ENCODE measurements at regions not wholly inside any gene's neighbourhood (a gene's known extent, or its start where the extent isn't known, plus 50 kb on each side); places are given as distances from the start of the nearest gene placed in this dataset.

DNA sequence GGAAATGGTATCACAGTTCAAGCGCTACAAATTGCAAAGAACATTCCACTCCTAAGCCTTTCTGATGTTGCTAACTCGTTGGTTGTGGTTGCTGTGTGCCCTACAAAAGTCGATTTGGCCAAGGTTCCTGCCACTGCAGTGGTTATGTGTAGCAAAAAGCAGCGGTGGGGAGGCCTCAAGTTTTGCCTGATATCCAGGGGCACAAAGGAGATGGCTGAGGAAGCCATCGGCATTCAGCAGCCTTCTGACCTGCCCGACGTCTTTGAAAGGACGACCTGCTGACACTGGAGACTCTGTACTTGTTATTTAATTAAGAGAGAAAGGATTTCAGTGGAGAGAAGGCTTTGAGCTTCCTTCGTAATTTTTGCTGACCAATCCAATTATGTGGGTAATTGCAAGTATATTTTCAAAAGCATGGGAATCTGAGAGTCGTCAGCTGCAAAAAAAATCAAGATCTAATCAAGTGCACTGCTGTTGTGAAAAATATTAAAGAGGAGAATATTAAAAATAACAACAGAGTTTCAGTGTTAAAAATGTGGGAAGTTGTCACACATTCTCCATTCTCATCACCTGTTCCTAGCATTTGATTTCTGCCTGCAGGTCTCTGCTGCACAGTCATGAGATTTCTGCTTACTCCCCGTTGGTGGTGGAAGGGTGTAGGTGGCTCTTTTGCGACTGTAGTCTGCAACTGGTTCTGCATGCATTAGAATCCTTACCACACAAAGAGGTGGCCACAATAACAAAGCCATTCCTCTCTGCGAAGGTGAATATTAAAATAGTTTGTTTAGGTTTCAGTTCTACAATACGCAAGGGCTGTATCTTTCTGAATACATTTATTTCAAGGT is 319.2 kb downstream of the IRX2 start:
- no peak for DNase-seq

DNA sequence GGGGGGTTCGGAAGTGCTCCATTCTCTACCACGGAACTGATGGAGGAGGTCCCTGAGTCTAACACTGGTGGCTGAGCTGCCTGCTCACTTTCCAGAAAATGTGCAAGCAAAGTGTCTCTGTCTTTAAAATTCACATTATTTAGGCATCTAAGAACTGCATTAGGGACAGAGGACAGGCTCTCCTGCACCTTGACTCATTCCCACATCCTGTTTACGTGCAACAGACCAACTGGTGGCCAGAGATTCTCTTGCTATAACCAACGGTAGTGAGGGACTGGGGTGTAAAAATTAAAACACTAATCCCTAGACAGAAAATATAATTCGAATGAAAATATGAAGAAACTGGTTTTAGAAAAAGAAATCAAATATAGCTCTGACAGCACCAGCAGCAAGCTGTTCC is 320.9 kb downstream of the IRX2 start:
- no peak for DNase-seq

GRCh38 chr5:2427983-2428382 is 323.5 kb downstream of the IRX2 start:
- DNase-seq = no peak

DNA sequence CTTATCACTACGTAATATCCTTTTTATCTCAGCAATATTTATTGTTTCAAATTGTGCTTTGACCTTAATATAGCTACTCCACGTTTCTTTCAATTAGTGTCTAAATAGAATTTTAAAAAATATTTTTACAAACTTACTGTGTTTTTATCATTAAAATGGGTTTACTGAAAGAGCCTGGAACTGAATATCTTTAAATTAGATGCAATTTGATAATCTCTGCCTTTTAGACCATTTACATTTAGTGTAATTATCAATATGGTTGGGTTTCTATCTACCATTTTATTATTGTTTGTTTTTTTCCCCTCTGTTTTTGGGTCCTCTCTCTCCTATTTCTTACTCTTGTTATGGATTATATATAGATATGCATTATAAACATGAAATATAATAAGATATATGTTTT is 327.8 kb downstream of the IRX2 start:
- DNase-seq = no peak

DNA sequence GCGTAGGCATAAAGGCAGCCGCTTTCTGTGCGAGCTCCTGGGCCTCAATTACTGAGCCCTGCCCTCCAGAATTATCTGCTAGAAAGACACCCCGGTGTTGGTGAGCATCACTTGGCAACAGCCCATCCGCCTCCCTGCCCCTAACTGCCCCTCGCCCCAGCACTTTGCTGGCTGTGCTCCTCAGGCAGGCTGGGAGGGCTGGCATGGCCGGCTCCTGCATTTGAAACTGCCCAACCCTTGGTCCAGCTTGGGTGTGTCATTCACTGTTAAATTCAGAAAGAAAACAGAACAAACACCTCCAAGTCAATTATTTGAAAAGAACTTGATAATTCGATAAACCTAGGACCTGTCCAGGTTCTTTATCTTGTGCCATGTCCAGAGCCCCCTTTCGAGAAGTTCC is 334.2 kb downstream of the IRX2 start:
- no peak for DNase-seq

DNA sequence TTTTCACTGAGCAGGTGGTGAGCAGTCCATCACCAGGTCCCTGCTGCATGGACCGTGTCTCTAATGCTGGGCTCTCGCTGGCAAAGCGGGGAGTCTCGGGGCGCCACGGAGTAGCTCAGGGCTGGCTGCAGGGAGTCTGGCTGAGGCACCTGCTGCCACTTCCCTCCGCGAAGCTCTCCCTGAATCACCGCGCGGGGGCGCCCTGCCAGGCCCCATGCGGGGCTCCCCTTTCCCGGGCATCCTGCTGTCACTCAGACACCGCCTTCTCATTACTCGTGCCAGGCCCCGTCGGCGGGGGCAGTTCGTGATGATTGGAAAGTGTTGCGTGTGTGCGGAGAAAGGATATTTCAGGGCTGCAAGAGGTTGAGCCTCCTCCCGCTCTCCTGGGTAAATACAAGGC is 335.8 kb downstream of the IRX2 start:
- no peak for DNase-seq

DNA sequence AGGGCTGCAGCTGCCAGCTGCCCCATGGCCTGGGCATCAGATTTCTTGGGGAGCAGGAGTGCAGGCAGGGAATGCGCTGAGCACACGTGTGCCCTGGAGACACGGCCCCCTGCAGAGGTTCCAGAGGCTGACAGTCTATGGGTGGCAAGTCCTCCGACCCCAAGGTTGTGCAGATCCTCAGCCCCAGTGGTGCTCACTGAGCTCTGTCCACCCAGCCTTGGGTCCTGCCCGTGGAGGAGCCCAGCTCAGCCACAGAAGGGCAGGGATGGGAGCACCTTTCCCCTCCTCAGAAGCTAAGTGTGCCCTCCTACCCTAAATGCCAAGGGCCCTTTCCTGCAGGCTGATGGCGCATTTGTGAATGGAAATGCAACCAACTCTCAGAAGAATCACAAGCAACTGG is 341.0 kb downstream of the IRX2 start:
- no peak for DNase-seq

DNA sequence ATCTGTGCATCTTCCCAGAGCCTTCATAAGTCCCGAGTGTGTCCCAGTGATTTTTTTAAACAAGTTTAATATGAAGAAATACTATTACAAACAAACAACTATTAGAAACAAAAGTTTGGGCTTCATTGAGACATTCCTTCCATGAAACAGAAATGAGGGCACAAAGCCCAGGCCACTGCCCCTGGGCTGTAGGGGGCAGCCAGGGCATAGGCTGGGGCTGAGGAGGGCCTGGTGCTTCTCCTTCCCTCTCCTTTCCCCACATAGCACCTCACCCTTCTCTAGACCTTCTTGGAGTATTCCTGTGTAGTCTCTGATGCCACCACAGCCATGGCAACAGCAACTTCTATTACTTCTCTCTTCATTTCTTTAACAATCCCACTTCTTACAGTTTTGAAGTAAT is 348.2 kb downstream of the IRX2 start:
- no peak for DNase-seq

DNA sequence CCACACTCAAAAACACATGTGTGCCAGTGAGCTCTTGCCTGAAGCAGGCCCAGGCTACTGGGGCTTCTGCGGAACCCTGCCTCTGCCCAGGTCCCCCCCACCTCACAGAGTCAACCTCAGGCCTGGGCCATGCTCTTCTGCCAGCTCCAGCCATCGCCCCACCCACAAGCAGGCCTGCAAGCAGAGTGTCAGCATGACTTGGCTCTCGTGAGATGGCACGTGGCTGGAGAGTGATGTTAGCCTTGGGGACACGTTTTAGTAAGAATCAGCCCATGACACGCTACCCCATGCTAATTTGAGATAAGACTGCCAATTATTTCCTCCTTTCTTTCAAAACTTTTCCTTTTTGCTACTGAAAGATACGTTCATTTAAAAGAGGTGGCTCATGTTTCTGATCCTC is 351.7 kb downstream of the IRX2 start:
- DNase-seq = no peak

DNA sequence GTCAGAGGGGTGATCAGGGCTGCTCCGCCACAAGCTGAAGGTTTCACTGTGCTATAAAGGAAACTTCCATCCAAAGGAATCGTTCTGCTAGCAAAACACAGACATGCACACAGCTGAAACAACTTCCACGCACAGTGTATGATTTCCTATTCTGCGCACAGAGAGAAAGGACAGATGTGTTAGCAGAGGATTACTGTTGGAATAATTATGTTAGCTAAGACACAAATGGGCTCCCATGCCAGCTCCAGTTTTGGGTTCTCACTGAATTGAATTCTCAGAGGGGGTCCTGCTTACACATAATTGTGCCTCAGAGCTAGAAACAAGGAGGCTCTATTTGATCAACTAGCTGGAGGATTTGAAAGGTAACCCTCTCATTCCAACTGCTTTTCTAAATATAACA is 352.4 kb downstream of the IRX2 start:
- no peak for DNase-seq

DNA sequence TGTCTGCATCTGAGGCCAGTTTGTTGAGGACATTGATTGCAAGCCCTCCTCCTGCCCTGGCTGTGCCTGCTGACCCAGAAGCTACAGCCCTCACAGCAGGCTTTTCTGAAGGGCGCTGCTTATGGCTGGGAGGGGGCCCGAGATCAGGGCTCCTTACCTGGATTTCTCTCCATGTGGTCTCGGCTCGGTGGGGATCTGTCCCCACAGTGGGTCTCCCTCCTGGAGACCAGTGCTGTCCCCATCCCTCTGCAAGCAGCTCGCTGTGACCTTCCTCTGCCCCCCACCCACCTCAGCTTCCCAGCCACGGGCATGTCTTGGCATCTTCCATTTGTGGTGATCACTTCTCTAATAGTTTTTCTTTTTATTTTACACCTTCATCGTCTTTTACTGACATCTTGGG is 357.9 kb downstream of the IRX2 start:
- DNase-seq = no peak

- no peak for DNase-seq
These were observed 359.9 kb downstream of the IRX2 start for GRCh38 chr5:2391566-2391965.

- no peak for DNase-seq
These were observed 360.5 kb downstream of the IRX2 start for GRCh38 chr5:2391021-2391420.

- no peak for DNase-seq
These were observed 362.9 kb downstream of the IRX2 start for GRCh38 chr5:2388571-2388970.

DNA sequence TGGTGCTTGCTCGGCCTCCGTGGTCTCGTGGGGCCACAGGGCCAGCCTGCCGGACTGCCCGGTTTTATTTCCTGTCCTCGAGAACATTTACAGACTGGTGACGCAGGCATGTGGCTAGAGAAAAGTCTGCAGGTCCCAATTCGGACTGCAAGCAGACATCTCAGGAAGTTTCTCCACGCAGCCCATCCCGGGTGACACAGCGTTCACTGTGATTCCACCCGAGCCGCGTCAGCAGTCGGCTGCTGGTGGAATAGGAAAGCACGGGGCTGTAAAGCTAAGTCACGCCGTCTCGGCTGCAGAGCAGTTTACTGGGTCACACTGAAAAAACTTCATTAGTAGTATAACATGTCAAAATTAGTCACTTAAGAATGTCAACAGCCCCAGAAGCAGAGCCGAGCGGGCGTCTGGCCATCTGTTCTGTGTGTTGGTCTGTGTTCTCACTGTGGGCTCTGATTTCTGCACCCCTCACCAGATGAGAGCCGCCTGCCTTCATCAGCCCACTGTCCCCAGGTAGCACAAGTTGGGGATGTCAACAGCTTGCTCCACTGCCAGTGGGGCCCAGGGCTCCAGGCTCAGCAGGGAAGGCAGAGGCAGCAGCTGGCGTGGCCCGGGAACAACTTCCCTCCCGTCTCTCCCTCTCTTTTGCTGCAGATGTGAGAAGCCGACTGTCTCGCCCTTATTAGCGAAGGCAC is 363.7 kb downstream of the IRX2 start:
- DNase-seq = no peak

GRCh38 chr5:2387250-2387633 is 364.2 kb downstream of the IRX2 start:
- no peak for DNase-seq

GRCh38 chr5:2385818-2386217 is 365.7 kb downstream of the IRX2 start:
- DNase-seq = no peak

- no peak for DNase-seq
These were observed 367.8 kb downstream of the IRX2 start for GRCh38 chr5:2383698-2384065.

- no peak for DNase-seq
These were observed 368.4 kb downstream of the IRX2 start for GRCh38 chr5:2382776-2383697.

DNA sequence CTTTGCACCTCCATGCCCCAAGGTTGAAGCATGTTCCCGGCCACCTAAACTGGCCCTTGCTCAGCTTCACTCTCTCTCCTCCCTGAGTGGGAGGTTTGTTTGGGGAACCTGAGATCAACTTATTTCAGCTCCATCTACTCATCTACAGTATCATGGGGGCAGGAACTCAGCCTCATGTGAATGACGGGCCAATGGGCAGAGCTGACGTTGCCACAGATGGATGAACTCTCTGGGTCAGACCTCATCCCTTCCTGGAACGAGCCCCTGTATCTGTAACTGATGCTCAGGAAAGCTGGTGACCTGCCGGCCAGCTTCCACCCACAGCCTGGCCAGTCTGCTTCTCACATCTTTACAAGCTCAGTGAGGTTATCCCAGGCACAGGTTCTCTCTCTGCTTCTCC is 369.6 kb downstream of the IRX2 start:
- DNase-seq = no peak

GRCh38 chr5:2381070-2381469 is 370.4 kb downstream of the IRX2 start:
- DNase-seq = no peak

DNA sequence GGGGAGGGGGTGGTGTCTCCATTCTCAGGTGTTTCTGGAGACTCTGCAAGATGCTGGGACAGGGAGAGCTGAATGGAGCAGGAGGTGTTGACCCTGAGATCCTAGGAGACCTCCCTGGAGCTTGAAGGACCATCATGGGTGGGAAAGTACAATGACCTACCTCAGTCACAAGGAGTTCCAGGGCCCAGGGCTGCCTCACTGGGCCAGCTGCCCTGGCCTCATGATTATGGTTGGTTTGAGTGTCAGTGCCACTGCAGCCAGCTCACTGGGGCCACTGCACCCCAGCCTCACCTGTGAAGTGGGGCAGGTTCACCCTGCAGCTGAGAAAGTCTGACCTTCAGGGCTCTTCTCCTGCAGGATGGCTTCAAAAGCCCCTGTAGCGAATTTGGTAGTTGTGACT is 372.5 kb downstream of the IRX2 start:
- DNase-seq = no peak

DNA sequence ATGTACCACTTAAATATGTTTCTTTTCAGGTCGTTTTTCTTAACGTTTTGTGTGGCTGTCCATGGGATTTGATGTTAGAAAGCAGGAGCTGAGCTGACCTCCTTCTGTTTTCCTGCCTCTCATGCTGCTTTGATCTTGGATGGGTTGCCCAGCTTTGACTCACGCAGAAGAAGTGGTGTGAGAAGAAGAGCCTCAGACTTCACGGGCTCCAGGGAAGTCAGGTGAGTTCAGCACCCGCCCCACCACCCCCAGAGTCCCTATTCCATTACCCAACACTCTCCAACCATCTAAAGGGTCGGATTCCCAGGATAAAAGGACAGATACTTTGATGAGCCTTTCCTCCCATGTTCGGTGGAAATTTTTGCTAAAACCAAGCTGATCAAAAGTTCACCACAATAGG is 373.4 kb downstream of the IRX2 start:
- no peak for DNase-seq

GRCh38 chr5:2376486-2376885 is 375.0 kb downstream of the IRX2 start:
- no peak for DNase-seq

Measured in NCI-H187 (cell line).